ENCODE measurements at regions not wholly inside any gene's neighbourhood (a gene's known extent, or its start where the extent isn't known, plus 50 kb on each side); places are given as distances from the start of the nearest gene placed in this dataset.
"Not testable (repeated sequence)": the region's sequence is repeated elsewhere in the genome, so short reads cannot be mapped to it uniquely, and the experiment has no call there.

GRCh38 chr1:182315167-182315556 is 76.4 kb downstream of the GLUL start:
- no peaks in the 10 kb centered on the region for H3K27me3 ChIP-seq (ENCODE audit: insufficient read depth, poor library complexity, severe bottlenecking)
- H3K4me3 ChIP-seq (replicated peaks; ENCODE audit: insufficient read depth, low read length): no peak overlapping the region
- no peak overlapping the region for H3K27ac ChIP-seq (replicated peaks)
- TF ChIP-seq GABPA (IDR thresholded peaks at IDR 0.05; ENCODE audit: low read depth) (no peak), SPI1 (IDR thresholded peaks at IDR 0.05; ENCODE audit: borderline replicate concordance, low read depth) (peak; percentile 9; the same call in 1 of the 2 replicates)
- no peak for DNase-seq (ENCODE audit: low read depth in 1 of 2, low spot score in 1 of 2)

DNA sequence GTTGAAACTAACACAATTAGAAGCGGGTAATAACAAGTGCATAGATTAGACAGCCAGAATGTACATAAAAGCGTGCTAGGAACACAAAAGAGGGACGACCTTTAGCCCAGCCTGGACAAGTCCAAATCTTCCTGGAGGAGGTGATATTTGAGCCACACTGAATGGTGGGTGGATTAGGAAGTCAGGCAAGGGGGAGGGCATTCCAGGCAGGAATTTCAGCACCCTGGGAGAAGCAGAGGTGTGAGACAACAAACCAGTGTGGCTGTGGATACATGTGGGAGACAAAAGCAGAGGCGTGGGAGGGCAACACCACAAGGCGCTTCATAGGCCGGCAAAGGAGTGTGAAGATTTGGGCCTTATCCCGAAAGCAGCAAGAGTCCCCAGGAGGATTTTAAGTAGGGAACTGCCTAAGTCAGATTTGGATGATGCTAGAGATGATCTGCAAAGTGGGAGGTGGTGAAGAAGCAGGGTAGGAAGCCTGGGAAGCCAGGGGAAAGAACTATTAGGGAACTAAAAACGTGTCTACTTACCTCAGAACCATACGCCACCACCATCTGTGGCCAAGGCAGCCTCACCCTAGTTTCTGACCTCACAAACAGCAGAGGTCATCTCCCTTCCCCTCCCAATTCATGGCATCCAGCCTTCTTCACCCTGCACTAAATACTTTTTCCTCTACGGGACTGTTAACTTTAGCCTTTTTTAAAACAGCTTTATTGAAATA is 81.8 kb downstream of the GLUL start:
- TF ChIP-seq SPI1 (IDR thresholded peaks at IDR 0.05; ENCODE audit: borderline replicate concordance, low read depth): no peak
- TF ChIP-seq, protein P1, sequence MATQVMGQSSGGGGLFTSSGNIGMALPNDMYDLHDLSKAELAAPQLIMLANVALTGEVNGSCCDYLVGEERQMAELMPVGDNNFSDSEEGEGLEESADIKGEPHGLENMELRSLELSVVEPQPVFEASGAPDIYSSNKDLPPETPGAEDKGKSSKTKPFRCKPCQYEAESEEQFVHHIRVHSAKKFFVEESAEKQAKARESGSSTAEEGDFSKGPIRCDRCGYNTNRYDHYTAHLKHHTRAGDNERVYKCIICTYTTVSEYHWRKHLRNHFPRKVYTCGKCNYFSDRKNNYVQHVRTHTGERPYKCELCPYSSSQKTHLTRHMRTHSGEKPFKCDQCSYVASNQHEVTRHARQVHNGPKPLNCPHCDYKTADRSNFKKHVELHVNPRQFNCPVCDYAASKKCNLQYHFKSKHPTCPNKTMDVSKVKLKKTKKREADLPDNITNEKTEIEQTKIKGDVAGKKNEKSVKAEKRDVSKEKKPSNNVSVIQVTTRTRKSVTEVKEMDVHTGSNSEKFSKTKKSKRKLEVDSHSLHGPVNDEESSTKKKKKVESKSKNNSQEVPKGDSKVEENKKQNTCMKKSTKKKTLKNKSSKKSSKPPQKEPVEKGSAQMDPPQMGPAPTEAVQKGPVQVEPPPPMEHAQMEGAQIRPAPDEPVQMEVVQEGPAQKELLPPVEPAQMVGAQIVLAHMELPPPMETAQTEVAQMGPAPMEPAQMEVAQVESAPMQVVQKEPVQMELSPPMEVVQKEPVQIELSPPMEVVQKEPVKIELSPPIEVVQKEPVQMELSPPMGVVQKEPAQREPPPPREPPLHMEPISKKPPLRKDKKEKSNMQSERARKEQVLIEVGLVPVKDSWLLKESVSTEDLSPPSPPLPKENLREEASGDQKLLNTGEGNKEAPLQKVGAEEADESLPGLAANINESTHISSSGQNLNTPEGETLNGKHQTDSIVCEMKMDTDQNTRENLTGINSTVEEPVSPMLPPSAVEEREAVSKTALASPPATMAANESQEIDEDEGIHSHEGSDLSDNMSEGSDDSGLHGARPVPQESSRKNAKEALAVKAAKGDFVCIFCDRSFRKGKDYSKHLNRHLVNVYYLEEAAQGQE (IDR thresholded peaks at IDR 0.05; ENCODE audit: insufficient replicate concordance, low read depth): no peak
- no peak for TF ChIP-seq POLR2AphosphoS5 (IDR thresholded peaks at IDR 0.05; ENCODE audit: low read depth)
- TF ChIP-seq GABPA (IDR thresholded peaks at IDR 0.05; ENCODE audit: low read depth): no peak
- TF ChIP-seq CTCF (IDR thresholded peaks at IDR 0.05; ENCODE audit: insufficient read depth, low read length): no peak
- DNase-seq (ENCODE audit: low read depth in 1 of 2, low spot score in 1 of 2): no peak
- H3K4me3 ChIP-seq (replicated peaks; ENCODE audit: insufficient read depth, low read length): no peak overlapping the region
- no peak overlapping the region for H3K27ac ChIP-seq (replicated peaks)
- H3K27me3 ChIP-seq (ENCODE audit: insufficient read depth, poor library complexity, severe bottlenecking): no peaks in the 10 kb centered on the region

DNA sequence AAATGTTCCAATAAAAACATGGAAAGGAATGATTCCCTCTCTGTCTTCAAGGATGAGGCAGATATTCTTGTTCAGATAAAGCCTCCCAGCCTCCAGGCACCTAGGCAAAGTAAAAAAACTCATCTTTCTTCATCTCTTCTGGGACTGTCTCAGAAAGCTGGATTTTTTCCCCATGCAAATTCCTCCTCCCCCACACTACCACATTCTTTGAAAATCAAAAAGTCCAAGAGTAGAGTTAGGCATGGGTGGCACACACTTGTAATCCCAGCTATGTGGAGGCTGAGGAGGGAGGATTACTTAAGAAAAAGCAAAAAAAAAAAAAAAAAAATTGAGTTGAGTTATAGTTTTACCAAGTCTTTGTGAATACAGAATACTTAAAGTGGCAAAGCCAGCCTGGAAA is 82.8 kb downstream of the GLUL start:
- TF ChIP-seq GABPA (IDR thresholded peaks at IDR 0.05; ENCODE audit: low read depth): no peak
- no peak for TF ChIP-seq CTCF (IDR thresholded peaks at IDR 0.05; ENCODE audit: insufficient read depth, low read length)
- no peak for TF ChIP-seq SPI1 (IDR thresholded peaks at IDR 0.05; ENCODE audit: borderline replicate concordance, low read depth)
- TF ChIP-seq, protein P1 (IDR thresholded peaks at IDR 0.05; ENCODE audit: insufficient replicate concordance, low read depth): no peak
- no peak for TF ChIP-seq POLR2AphosphoS5 (IDR thresholded peaks at IDR 0.05; ENCODE audit: low read depth)
- H3K4me3 ChIP-seq (replicated peaks; ENCODE audit: insufficient read depth, low read length): no peak overlapping the region
- no peaks in the 10 kb centered on the region for H3K27me3 ChIP-seq (ENCODE audit: insufficient read depth, poor library complexity, severe bottlenecking)
- no peak for DNase-seq (ENCODE audit: low read depth in 1 of 2, low spot score in 1 of 2)
- no peak overlapping the region for H3K27ac ChIP-seq (replicated peaks)

DNA sequence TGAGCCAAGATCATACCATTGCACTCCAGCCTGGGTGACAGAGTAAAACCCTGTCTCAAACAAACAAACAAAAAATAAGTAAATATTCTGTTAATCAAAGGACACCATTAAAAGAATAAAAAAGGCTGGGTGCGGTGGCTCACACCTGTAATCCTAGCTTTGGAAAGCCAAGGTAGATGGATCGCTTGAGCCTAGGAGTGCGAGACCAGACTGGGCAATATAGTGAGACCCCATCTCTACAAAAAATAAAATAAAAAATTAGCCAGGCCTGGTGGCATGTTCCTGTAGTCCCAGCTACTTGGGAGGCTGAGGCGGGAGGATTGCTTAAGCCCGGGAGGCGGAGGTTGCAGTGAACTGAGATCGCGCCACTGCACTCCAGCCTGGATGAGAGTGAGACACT is 84.1 kb downstream of the GLUL start:
- not testable (repeated sequence) for H3K27me3 ChIP-seq (ENCODE audit: insufficient read depth, poor library complexity, severe bottlenecking); DNase-seq (ENCODE audit: low read depth in 1 of 2, low spot score in 1 of 2); H3K4me3 ChIP-seq (replicated peaks; ENCODE audit: insufficient read depth, low read length); H3K27ac ChIP-seq (replicated peaks)

GRCh38 chr1:182305861-182306260 is 85.7 kb downstream of the GLUL start:
- Histone ChIP-seq H3K27ac (replicated peaks) (no peak overlapping the region), H3K27me3 (ENCODE audit: insufficient read depth, poor library complexity, severe bottlenecking) (no peaks in the 10 kb centered on the region), H3K4me3 (replicated peaks; ENCODE audit: insufficient read depth, low read length) (no peak overlapping the region)
- no peak for DNase-seq (ENCODE audit: low read depth in 1 of 2, low spot score in 1 of 2)
- no peak for TF ChIP-seq CTCF (IDR thresholded peaks at IDR 0.05; ENCODE audit: insufficient read depth, low read length)
- TF ChIP-seq, protein P1 (IDR thresholded peaks at IDR 0.05; ENCODE audit: insufficient replicate concordance, low read depth): no peak
